Astrocyte of the spinal cord (primary cell): ENCODE measurements at regions not wholly inside any gene's neighbourhood (a gene's known extent, or its start where the extent isn't known, plus 50 kb on each side); places are given as distances from the start of the nearest gene placed in this dataset.

Experiments
- DNase-seq: peaks from one replicate; pipeline ENCODE4 v3.0.0; 2011; ENCODE audit warnings: low read depth, low spot score
- H3K4me3 ChIP-seq: 2 replicates; pipeline ENCODE4 v1.5.1; 2011; ENCODE audit warnings: low read depth, mild to moderate bottlenecking, low read length, moderate library complexity
- CTCF ChIP-seq: IDR thresholded peaks from 2 replicates; pipeline ENCODE4 v1.5.1; 2012; ENCODE audit warnings: low read depth, mild to moderate bottlenecking, low read length, inconsistent platforms
- in situ Hi-C: cut with HindIII; loops from 2 replicates; pipeline ENCODE4 v1.10.0; 2017; ENCODE audit warnings: low sequenced_read_pairs

DNA sequence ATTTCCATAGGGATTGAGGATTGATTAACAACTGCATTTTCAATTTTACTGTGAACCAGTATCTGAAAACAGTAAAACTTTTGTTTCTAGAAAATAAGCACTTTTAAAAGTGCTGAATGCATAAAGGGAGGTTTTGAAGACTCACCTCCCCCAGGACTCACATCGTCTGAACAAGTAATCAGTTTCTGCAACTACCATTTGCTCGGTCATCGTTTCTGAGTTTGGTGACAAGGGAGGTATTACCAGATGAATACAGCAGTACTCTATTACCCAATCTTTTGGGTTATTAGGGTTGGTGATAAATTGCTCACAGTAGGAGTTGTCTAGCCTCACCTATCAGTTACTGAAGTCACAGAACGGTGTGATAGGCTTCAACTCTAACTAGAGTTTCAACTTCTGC is 234.5 kb upstream of the FN1 start:
- no peak overlapping the region for H3K4me3 ChIP-seq
- in situ Hi-C loops = no loop called here
- no peak for DNase-seq
- no peak for TF ChIP-seq CTCF

DNA sequence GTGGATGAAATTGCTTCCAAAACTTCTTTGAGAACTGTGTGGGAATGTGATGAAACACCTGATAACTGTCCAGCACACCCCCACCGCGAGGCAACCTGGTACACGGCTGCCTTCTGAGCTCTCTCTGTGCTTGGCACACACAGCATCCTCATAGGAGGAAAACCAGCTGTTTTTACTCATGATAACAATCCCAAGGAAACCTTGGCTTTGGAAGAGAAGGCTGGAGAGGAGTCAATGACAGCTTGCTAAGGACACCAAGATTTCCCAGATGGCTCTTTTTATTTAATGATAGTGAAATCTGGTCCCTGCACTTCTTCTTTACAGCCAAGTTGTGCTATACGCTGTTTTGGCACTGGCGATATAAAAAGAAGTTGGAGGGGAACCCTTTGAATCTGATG is 232.5 kb upstream of the FN1 start:
- H3K4me3 ChIP-seq = no peak overlapping the region
- no peak for DNase-seq
- no peak for TF ChIP-seq CTCF
- in situ Hi-C loops = no loop called here

DNA sequence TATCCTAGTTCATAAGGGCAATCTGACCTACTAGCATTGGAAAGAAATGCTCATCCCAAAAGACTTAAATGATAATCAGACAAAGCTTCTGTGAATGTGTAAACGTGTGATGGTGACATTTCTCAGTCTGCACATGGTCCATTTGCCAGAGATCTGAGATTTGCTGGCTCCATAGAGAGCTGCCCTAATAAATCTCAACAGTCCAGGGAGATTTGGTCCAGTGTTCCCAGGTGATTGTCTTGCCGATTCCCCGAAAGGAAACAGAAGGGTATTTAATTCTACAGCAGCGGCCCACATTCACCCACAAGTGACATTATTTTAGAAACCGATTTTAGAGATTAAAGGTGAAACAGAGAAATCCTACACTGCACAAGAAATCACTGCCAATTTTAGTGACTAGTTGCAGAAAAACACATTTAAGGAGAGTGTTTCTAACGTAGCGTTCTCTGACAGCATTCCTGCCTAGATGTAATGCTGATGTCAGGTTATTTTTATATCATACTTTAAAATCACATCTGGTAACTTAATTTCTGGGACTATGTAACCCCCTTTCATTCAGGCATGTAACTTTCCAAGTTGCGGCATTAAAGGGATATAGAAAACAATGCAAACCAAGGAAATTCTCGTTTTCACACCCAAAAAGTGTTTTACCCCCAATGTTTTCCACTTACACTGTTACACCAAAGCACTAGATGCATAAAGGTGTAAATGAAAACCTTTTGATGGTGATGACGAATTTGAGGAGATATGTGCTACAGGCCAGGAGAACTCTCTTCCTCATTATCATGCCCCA is 231.9 kb upstream of the FN1 start:
- in situ Hi-C loops = no loop called here
- DNase-seq = no peak
- H3K4me3 ChIP-seq = no peak overlapping the region
- TF ChIP-seq CTCF = no peak

- TF ChIP-seq CTCF = no peak
- in situ Hi-C loops = no loop called here
- DNase-seq = peak; percentile 92
- H3K4me3 ChIP-seq = no peak overlapping the region
Measured at GRCh38 chr2:215664847-215665525, 229.1 kb upstream of the FN1 start.

DNA sequence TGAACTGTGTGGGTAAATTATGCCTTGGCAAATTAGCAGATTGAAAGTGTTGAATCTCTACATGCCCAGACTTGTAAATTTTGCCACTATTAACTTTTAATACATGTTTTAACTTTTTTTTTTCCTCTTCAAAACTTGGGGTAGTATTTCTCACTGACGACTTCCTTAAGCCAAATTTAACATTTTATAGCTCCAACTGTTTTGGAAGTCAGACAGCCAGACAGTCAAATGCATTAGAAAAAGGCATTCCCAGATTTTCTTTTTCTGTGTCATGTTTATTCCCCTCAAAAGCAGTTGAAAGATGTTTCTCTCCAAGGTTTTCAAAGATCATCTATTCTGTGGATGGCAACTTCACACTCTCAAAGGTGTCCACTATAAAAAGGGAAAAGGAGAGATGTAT is 226.8 kb upstream of the FN1 start:
- no peak overlapping the region for H3K4me3 ChIP-seq
- TF ChIP-seq CTCF = no peak
- in situ Hi-C loops = no loop called here
- no peak for DNase-seq

GRCh38 chr2:215660687-215661086 is 224.8 kb upstream of the FN1 start:
- DNase-seq = peak; percentile 91
- no peak overlapping the region for H3K4me3 ChIP-seq
- TF ChIP-seq CTCF = no peak
- in situ Hi-C loops = no loop called here
